Putamen (tissue), 1 donor: ENCODE measurements at regions not wholly inside any gene's neighbourhood (a gene's known extent, or its start where the extent isn't known, plus 50 kb on each side); places are given as distances from the start of the nearest gene placed in this dataset.

Experiments used
- DNase-seq: peaks from one replicate; pipeline ENCODE4 v3.0.0-alpha.2; 2016; ENCODE audit warnings: low spot score

DNA sequence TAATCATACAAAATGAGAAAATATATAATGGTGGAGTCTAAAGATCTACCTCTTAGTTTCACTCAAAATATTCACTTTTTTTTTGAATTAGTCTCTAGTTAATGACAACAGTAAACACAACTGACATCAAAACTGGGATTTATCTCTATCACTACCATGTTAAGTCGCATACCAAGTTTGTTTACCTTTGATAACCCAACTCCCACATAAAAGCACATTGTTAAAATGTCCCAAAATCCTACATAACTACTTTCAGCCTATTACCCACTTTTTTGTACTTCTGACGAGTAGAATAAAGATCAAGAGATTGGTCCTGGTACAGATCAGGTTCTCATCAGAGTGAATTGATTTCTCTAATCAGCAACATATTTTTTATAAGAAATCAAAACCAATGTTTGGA lies 518.5 kb downstream of the EPHA3 start:
- no peak for DNase-seq

DNA sequence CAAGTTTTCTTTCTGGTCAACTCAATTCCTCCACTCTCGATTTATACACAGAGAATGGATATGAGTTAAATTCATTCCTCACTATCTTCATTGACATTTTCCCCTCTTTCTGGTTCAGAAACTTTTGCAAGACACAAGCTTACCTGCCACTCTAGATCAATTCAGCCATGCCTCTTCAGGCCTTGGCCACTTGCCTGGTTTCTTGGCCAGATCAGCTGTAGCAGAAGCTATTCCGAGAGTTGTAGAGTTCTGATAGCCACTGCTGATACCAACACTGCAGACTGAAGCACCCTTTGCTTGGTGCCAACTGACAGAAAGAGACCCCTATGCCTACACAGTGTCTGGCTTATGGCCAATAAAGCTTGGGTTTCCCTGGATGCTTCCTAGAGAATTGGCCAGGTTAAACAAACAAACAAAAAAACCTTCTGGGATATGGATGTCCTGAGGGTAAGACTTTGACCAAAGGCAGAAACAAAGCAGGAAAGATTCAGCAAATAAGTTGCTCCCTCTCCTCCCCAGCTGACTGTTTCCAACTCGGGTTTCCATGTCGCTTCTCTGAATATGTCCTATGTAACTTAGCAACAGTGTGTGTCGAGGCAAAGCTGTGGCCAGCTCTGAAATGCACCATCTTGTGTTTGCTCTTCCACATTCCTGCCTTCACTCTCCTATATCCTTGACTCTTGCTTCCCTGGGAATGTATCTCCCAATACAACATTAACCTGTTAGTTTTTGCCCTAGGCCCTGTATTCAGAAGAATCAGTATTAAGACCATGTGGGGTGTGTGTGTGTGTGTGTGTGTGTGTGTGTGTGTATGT lies 521.6 kb downstream of the EPHA3 start:
- no peak for DNase-seq

DNA sequence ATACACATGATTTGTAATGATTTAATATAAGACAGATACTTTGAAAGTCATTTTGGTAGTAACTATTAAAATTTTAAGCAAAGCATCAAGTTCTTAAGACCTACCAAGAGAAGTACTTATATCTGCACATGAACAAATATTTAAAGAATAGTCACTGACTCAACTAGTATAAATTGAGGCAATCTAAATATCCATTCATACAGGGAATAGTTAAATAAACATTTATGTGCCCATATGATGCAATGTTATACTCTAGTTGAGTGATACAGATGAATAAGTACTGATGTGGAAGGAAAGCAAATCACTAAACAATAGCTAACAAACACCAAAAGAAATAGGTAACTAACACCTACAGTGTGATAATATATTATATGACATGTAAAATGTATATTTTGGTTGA lies 527.7 kb downstream of the EPHA3 start:
- no peak for DNase-seq

DNA sequence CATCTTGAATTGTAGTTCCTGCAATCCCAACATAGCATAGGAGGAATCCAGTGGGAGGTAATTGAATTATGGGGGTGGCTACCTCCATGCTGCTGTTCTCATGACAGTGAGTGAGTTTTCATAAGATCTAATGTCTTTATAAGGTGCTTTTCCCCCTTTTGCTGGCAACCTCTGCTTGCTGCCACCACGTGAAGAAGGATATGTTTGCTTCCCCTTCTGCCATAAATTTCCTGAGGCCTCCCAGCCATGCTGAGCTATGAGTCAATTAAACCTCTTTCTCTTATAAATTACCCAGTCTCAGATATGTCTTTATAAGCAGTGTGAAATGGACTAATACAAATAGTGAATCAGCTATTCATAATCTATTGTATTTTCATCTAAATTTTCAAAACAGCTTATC lies 537.3 kb downstream of the EPHA3 start:
- peak; percentile 18 for DNase-seq

DNA sequence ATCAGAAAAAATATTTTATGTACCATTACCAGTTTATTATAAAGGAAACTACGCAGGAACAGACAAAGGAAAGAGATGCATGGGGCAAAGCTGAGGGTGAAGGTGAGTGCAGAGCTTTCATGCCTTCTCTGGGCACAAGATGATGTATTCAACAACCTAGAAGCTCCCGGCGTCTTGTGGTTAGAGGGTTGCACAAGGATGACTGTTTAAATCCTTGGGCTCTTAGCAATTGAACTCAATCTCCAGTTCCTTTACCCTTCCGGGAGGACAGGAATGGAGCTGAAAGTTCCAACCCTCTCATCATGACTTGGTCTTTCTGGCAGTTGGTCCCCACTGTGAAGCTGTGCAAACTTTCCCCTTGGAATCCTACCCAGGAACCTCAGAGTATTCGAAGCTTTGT lies 542.0 kb downstream of the EPHA3 start:
- no peak for DNase-seq

DNA sequence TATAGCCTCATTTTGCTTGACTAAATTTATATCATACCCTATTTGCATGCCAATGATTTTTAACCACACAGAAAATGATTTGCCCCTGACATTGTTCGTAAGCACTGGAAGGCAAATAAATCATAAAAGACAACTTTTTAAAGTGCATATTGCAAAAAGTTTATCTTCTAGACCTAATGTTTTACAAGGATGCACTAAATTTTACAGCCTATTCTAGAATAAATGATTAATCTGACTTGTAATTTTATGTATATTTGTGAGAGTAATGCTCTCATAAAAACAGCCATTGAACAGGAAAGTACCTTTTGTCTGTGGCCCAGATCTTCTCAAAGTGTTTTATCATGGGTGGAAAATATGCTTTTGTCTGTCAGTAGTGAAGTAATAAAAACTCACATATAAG lies 546.6 kb downstream of the EPHA3 start:
- DNase-seq, result no peak

DNA sequence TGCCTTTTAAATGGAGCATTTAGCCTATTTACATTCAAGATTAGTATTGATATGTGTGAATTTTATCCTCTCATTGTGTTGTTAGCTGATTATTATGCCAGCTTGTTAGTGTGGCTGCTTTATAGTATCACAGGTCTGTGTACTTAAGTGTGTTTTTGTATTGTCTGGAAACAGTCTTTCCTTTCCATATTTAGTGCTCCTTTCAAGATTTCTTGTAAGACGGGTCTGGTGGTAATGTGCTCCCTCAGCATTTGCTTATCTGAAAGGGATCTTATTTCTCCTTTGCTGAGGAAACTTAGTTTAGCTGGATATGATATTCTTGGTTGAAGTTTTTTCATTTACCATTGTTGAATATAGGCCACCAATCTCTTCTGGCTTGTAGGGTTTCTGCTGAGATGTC lies 549.0 kb downstream of the EPHA3 start:
- DNase-seq, result no peak

DNA sequence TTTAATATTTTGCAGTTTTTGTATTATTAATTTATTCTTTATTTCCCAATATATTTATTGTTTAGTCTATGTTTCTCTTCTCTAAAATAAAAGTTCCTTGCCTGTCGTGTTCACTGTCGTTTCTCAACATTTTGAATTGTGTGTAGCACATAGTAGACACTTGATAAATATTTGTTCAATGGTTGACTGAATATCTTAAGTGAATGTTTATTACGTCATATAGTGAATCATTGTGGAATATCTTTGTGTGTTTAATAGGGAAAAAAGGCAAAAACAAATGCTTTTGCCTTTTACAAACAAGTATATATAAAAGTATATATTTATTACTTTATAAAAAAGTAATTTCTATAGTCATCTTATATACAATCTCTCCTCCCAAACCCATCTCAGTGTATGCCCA lies 572.3 kb downstream of the EPHA3 start:
- no peak for DNase-seq

DNA sequence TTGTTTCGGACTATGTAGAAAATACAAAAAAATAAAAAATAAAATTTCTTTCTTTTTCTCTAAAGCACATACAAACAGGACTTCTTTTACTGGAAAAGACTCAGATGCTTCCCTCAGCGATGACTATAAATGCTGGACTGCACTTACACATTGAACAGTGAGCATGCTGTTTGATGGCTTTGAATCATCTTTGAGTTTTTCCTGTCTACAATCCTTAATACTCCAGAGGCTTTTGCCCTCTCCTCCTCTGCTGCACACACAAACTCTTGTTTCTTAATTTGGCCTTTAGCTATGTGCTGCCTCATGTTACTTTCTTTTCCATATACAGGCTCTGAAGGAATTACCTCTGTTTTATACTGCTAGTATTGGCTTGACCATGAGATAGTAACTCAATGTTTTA lies 575.1 kb downstream of the EPHA3 start:
- DNase-seq, result no peak

DNA sequence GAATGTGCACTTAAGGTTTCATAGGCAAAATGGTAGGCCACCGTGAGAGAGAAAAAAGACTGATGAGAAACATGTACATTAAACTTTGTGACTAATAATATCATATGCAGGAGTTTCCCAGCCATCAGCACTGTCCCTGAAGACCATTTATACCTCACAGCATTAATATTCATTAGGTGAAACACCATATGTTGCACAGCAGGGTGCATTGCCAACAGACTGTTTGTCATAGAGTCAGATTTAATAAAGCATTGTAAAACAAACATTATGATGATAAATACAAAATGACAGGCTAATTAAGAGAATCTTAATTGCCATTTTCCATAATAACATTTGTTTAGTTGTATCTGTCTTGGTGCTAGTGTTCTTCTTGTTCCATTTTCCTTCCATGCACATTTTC lies 578.3 kb downstream of the EPHA3 start:
- no peak for DNase-seq

DNA sequence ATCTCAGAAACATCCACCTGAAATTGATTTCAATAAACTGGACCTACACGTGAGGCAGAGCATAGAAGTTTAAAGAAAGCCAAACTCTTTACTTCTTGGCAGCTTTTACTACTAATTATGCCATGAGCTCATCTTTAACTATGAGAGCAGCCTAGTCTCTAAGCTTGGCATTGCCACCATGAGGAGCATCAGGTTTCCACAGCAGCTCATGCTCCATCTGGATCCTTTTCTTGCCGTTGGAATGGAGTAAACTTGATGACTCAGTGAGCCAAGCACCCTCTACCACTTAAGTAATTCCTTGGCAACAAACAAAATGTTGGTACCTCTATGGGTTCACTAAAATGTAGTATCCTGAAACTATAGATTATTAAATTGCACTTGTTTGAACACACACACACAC lies 583.2 kb downstream of the EPHA3 start:
- no peak for DNase-seq

DNA sequence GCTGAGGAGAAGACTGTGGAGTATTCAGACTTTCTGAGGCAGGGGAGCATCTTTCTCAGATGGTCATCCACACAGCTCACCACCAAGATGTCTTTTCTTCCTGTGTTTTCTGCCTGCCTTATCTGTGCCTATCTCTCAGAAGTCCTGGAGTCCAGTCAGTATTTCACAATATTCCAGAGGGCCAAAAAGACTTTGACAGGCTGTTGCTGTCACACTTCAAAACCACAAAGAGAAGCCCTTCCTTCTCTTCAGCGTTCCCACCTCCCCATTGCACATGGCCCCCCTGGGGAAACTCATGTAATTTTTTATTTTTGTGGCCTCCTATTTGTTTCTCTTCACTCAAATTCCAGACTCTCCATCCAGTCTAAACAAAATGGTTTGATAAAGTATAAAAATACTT lies 585.2 kb downstream of the EPHA3 start:
- no peak for DNase-seq

DNA sequence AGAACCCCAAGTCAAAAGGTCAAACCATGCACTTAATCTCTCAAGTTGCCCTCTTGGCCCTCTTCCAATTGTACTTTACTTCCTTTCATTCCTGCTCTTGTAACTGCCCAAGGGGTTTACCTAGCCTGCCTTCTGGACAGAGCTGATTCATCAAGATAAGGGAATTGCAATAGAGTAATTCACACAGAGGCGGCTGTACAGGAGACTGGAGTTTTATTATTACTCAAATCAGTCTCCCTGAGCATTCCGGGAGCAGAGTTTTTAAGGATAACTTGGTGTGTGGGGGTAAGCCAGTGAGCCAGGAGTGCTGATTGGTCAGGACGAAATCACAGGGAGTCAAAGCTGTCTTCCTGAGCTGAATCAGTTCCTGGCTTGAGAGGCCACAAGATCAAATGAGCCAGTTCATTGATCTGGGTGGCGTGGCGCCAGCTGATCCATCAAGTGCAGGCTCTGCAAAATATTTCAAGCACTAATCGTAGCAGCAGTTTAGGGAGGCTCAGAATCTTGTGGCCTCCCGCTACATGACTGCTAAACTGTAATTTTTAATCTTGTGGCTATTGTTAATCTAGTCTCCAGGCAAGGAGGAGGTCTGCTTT lies 590.0 kb downstream of the EPHA3 start:
- no peak for DNase-seq

DNA sequence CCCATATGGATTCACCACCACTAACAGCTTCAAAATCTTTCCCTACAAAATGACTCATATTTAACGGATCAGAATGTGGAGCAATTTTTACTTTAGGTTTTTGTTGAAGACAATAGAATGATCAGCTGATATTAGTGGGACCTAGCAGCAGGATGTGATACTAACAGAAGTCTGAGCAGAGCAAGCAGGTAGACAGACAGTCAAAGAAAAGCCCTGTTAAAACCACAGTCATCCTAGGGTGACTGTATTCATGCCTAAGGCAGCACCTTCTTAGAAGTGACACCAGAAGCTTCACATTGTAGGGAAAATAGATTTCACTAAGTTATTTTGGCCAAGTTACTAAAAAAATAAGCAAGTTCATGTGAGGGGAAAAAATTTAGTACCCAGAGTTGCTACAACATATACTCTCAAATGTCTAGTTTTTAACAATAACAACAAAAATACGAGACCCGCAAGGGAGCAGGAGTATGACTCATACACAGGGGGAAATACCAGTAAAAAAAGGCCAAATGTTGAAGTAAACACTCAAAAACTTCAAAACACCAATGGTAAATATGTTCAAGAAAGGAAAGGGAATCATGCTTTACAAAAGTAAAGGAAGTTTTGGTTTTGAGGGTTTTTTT lies 590.9 kb downstream of the EPHA3 start:
- no peak for DNase-seq

DNA sequence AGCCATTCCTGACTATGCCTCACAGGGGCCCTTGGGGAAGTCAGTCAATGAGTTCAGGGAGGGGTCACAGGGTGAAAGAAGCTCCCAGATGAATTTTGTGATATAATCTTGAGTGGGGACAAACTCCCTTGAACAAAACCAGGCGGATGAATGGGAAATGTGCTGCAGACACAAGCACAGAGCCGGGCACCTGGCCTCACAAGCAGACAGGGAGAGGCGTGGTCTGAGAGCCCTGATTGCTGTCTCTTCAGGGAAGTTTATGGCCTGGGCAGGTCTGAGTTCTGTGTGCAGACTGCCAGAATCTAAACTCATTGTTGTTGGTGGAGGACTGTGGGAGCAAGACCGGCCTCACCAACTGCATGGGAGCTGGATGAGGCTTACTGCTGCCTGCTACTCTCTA lies 591.8 kb downstream of the EPHA3 start:
- no peak for DNase-seq

DNA sequence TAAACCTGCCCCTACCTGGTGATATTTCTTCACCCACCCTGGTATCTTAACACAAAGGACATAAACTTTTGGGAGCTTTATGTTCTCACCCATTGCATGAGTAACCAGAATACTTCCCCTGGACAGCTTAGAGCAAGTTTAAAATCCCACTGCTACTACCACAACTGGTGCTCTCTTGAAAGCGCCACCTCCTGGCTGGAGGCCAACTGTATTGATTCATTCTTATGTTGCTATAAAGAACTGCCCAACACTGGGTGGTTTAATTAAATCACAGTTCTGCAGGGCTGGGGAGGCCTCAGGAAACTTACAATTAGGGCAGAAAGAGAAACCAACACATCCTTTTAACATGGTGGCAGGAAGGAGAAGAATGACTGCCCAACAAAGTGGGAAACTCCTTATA lies 592.4 kb downstream of the EPHA3 start:
- DNase-seq, result no peak

DNA sequence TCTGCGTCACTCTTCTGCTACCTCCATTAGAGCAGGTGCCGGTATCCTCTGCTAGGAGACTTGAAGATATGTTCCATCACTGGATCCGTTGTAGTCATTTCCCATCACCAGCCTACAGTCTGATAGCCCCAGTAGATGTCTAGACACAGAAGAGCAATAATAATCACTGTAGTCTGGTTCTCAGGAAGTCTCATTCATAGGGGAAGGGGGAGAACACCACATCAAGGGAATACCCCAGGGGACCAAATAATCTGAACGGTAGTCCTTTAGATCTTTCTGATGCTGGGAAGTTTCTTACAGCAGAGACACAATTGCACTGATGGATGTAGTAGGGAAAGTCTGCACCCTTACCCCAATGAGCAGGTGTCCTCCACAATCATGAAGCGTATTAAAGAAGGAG lies 595.0 kb downstream of the EPHA3 start:
- DNase-seq, result no peak

DNA sequence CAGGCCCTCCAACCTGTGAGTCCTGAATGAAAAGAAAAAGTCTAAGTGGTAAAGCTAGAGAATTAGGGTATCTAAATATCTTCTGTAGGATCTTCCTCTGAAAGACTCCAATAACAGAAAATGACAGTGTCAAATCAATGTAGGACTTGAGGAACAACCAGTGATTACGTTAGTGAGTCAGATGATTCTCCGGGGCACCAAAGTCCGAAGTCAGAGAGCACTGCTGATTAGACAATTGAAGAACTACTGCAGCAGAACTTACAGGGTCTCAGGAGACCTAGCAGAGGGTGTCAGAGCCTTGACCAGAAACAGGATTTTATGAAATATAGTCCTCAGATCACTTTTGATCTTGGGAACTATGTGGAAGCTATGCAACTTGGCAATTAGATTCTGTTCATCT lies 605.8 kb downstream of the EPHA3 start:
- no peak for DNase-seq

DNA sequence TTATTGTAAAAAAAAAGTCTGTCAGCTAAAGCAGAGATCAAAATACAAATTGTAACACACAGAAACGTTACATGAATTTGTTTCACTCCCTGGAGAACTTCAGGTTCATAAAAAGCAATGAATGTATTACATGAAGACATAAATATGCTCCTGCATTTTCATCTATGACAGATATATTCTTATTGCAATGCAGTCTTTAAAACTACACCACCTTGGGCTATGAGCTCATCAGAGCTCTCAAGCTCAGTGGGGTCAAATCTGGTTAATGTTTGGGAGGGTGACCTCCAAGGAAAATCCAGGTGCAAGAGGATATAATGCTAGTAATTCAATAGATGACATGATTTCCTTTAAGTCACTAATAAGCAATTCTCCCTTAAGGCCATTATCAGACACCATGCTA lies 606.8 kb downstream of the EPHA3 start:
- no peak for DNase-seq

DNA sequence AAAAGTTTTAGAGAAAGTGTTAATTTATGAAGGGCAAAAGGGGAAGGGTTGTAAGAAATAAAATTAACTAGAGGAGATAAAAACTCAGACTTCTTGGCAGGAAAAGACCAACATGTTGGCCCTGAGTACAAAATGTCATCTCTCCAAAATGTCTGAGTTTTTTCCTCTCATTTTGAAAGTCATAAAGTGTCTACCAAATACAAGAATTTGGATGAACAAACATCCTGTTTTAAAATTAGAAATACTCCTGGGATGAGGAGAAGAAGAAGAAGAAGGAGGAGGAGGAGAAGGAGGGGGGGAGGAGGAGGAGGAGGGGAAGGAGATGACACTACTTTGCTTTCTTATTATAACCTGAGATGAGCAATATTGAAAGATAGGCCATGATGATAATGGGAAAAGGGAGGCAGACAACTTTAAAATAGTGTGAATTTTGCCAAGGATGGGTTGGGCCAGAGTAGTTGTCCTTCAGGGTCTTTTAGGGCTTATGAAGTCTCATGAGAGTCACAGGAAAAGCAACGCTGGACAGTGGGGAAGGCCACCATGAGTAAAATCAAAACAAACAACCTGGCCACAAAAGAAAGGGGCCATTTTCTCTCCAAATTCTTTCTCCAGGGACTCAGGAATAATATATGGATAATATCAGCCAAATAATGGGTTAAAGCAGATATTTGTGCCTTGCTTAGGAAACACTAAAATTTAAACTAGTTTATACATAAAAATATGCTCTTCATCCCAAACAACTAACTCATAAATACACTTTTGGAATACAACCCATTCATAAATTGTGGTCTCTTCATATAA lies 632.9 kb downstream of the EPHA3 start:
- DNase-seq, result no peak

DNA sequence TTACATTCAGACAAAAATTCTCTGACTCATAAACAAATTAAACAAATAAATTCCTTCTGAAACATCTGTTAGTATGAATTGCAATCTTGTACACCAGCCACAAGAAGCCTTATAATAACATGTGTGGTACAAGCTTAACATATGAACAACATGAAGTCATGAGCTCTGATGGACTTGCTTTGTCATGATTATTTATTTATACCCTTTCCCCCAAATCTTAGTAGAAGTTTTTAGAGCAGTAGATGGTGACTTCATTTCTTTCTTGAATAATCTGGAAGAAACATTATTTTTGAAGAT lies 633.4 kb downstream of the EPHA3 start:
- DNase-seq, result no peak

DNA sequence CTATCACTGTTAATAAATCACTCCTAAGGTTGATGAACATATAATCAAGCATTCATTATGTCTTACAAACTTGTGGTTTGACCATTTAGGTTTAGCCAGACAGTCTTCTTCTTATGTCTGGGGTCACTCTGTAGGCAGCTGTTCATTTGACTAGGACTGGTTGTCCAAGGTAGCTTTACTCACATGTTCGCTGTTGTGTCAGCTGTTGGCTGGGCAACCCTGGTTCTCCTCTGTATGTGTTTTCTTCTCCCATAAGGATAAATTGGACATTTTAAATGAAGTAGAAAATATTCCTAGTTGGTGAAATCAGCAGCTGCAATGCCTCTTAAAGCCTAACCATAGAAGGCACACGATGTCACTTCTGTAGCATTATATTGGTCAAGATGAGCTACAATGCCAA lies 635.1 kb downstream of the EPHA3 start:
- DNase-seq, result no peak
